ENCODE measurements at regions not wholly inside any gene's neighbourhood (a gene's known extent, or its start where the extent isn't known, plus 50 kb on each side); places are given as distances from the start of the nearest gene placed in this dataset.

DNA sequence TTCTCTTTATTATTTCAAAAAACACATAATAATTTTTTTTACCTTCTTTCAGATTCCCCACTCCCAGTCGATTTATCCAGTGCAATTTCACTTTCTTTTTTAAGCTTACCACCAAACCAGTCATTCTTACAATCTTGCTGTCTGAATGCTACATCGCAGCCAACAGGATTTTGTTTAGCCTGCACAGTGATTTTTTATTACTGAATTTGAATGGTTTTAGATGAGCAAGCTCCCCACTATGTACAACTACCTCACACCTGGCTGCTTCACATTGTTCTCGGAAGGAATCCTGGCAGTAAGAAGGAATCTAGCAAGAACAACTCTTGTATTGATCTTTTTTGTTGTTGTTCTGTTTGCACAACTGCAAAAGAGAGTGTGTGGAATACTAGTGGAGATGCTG is 668.1 kb upstream of the WWC1 start:
- no peak for DNase-seq (ENCODE audit: low spot score)
- intact Hi-C loops (cut with DNase I): no loop called here

DNA sequence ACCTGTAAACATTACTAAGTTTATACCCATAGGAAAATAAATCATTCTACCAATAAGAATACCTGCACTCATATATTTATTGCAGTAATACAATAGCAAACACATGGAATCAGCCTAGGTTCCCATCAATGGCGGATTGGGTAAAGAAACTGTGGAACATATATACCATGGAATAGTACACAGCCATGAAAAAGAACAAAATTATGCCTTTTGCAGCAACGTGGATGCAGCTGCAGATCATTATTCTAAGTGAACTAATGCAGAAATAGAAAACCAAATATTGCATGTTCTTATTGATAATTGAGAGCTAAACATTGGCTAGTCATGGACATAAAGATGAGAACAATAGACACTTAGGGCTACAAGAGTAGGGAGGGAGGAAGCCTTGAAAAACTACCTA is 667.4 kb upstream of the WWC1 start:
- intact Hi-C loops (cut with DNase I): no loop called here
- DNase-seq (ENCODE audit: low spot score): no peak

DNA sequence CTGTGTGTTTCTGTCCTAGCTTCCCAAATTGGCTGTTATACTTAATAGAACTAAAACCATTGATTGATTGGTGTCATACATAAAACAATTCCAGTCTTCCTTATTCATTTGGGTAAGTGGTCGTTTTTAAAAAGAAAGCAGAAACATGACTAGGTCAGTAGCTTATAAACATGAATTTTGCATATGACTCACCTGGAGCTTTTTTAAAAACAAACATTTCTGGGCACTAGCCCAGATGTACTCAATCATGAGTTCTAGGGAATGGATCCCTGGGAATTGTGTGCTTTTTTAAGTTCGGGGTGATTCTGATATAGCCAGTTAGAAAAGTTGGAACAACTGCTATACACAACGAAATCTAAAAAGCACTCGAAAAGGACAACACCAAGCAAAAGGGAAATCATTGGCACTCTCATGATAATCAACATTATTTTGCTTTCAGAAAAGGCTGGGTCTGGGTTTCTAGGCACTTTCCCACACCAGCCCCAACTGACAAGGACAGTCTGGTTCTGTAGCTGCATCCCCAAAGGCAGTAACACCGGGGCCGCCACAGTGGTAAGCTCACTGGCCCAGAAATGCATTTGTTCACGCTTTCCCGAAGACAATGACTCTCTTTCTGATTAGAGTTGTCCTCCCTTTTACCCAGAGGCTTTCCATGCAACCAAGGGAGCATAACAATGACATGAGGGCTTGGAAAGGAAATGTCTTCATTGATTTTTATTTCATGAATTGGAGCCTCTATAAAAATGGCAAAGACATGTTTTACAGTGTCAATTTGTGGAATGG is 664.9 kb upstream of the WWC1 start:
- intact Hi-C loops (cut with DNase I): no loop called here
- no peak for DNase-seq (ENCODE audit: low spot score)

DNA sequence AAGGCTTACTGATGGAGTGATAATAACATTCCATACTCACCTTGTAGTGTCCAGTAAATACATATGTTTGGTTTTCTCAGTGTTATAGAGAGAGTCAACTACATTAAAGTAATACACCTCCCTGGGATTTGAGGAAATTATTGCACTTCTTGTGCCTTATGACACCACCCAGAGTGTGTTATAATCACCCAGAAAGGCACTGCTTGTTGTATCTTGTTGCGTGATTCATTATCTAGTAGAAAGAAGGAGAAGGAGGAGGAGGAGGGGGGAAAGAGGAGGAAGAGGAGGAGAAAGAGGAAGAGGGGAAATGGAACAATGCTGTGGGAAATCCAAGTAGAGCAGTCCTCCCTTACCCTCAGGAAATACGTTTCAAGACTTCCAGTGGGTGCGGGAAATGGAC is 661.8 kb upstream of the WWC1 start:
- intact Hi-C loops (cut with DNase I): no loop called here
- no peak for DNase-seq (ENCODE audit: low spot score)

GRCh38 chr5:167631191-167631590 is 660.3 kb upstream of the WWC1 start:
- intact Hi-C loops (cut with DNase I): no loop called here
- no peak for DNase-seq (ENCODE audit: low spot score)

DNA sequence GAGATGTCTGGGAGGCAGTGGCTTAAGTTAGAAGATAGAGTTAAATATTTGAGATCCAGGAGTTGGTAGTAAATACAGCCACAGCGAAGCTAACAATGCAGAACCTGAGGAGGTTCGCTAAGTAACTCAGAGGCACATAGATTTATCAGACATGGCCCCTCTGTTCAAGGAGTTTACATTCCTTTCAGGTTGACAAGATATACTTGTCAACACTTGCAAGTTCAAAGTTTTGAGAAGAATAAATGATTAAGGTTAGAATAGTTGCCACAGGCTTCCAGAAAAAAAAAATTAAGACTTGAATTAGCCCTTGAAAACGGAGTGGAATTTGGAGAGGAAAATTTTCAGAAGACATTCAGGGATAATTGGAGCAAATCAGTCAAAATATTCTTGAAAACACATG is 658.3 kb upstream of the WWC1 start:
- intact Hi-C loops (cut with DNase I): no loop called here
- no peak for DNase-seq (ENCODE audit: low spot score)

- intact Hi-C loops (cut with DNase I): no loop called here
- DNase-seq (ENCODE audit: low spot score): no peak
These were observed 657.5 kb upstream of the WWC1 start for GRCh38 chr5:167633931-167634341.

DNA sequence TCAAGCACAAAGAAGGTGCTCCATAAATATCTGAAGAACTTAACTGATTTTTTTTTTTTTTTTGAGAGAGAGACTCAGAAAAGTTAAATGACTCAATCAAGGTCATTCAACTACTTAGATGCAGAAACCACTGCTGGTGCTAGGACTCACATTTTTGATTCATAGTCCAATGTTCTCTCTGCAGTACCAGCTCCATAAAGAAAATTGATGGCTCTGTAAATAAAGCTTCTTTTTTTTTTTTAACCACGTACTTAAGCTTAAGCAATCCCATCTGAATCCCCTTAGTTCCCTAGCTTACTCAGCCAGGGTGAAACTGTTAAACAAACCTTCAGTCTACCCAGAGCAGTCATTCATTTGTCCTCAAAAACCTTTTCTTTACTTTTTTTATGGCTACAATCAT is 657.0 kb upstream of the WWC1 start:
- intact Hi-C loops (cut with DNase I): no loop called here
- no peak for DNase-seq (ENCODE audit: low spot score)

DNA sequence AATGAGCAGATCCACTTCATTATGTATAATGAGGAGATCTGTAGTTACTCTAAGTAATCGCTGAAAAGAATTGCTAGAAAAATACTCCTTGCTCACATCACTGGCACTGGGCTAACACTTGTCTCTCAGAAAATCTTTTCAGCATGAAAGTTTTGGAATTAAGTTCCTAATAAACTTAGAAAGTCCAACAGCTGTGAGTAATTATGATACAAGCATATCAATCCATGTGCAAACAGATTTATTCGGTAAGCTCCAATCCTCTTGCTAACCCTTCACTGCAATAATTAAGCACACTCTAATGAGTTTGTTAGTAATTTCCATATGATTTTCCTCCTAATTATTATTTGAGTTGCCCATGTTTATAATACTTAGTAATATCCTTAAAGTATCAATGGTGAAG is 652.6 kb upstream of the WWC1 start:
- intact Hi-C loops (cut with DNase I): no loop called here
- no peak for DNase-seq (ENCODE audit: low spot score)

GRCh38 chr5:167639273-167639672 is 652.2 kb upstream of the WWC1 start:
- intact Hi-C loops (cut with DNase I): no loop called here
- no peak for DNase-seq (ENCODE audit: low spot score)

GRCh38 chr5:167639766-167640165 is 651.7 kb upstream of the WWC1 start:
- intact Hi-C loops (cut with DNase I): no loop called here
- no peak for DNase-seq (ENCODE audit: low spot score)

DNA sequence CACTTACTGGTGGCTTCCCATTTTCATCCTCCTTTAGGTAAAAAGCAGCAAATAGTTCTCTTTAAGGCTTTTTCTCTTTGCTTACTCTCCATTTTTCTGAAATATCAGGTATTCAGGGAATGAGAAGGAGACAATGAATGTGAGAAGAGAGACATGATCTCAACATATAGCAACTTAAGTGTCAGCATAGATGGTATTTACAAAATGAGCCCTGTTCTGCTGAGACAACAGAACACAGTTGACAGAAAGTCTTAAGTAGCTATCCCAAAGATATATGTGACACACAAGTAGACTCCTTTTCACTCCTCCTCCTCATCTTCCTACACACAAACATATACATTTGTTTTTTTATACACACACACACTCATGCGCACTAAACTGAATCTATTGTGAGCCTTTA is 649.3 kb upstream of the WWC1 start:
- no peak for DNase-seq (ENCODE audit: low spot score)
- intact Hi-C loops (cut with DNase I): no loop called here

DNA sequence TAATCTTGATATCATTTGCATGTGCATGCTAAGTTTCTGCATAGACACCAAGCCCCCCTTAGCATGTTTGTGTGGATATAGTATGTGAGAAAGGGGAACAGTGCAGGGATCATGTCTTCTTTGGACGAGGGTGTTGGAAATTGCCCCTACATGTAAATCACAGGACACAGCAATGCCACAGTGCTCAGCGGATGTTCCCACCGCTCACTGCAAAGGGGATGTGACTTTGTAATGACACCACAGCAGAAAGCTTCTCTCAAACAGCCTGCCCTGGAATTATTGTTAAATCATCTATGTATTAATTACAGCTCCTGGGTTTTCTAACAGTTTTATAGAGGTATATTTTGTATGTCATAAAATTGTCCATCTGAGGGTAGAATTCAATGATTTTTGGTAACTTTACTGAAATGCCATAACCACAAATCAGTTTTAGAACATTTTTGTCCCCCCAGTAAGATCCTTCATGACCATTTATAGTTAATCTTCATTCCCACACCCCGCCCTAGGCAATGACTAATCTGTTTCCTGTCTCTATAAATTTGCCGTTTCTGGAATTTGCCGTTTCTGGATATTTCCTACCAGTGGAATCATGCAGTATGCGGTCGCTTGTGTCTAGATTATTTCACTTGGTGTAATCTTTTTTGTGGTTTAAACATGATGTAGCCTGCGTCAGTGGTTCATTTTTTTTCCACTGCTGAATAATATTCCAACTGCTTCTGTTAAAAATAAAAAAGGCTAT is 648.5 kb upstream of the WWC1 start:
- no peak for DNase-seq (ENCODE audit: low spot score)
- intact Hi-C loops (cut with DNase I): no loop called here

DNA sequence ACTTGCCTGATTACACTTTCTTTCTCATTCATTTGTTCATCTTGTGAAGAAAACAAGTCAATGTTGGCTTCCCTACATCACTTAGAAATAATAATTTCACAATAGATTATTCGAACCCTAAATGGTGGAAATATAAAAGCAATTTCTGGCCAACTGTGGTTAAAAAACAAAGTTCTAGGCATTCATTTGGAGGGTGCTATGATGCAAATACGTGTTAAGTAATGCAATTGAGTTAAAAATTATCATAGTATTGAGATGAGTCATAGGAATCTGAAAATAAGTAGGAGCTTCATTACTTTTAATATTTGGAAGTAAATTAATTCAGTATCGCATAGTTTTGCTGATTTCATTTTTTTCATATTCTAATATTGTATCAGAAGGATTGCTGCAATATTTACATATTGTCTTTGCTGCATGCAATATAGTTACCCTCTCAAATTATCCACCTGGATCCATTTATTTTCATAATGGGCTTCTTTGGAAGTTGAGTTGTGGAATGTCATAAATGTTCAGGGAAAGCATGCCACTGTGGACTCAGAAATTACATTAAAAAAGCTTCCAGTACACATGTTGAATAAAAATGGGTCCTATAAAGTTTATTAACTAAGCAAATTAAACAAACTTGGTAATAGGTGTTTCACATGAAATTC is 647.7 kb upstream of the WWC1 start:
- no peak for DNase-seq (ENCODE audit: low spot score)

DNA sequence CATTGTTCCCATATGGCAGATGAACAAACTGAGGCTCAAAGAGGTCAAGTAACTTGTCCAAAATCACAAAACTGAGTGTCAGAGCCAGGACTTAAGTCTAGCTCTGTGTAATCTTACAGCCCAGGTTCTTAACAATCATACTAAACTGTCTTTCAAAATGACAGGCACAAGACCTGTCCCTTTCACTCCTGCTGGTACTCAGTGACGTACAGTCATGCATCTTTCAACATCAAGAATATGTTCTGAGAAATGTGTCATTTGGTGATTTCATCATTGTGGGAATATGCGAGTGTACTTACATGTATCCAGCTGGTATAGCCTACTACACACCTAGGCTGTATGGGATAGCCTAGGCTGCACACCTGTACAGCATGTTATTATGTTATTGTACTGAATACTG is 646.8 kb upstream of the WWC1 start:
- no peak for DNase-seq (ENCODE audit: low spot score)
- intact Hi-C loops (cut with DNase I): no loop called here

More for the DNA sequence above, 647.7 kb upstream of the WWC1 start:
- intact Hi-C loops (cut with DNase I): no loop called here

- DNase-seq (ENCODE audit: low spot score): no peak
- intact Hi-C loops (cut with DNase I): no loop called here
These were observed 642.0 kb upstream of the WWC1 start for GRCh38 chr5:167649471-167649870.

GRCh38 chr5:167652690-167653089 is 638.8 kb upstream of the WWC1 start:
- intact Hi-C loops (cut with DNase I): no loop called here
- no peak for DNase-seq (ENCODE audit: low spot score)

GRCh38 chr5:167653645-167654106 is 637.8 kb upstream of the WWC1 start:
- intact Hi-C loops (cut with DNase I): no loop called here
- DNase-seq (ENCODE audit: low spot score): no peak

GRCh38 chr5:167657016-167657415 is 634.4 kb upstream of the WWC1 start:
- intact Hi-C loops (cut with DNase I): no loop called here

GRCh38 chr5:167658889-167659288 is 632.6 kb upstream of the WWC1 start:
- no peak for DNase-seq (ENCODE audit: low spot score)
- intact Hi-C loops (cut with DNase I): no loop called here

More at GRCh38 chr5:167657016-167657415, 634.4 kb upstream of the WWC1 start:
- DNase-seq (ENCODE audit: low spot score): no peak

- no peak for DNase-seq (ENCODE audit: low spot score)
- intact Hi-C loops (cut with DNase I): no loop called here
These were observed 629.8 kb upstream of the WWC1 start for GRCh38 chr5:167661605-167662004.

Data from cardiac septum (tissue), 1 donor.